ENCODE measurements at regions not wholly inside any gene's neighbourhood (a gene's known extent, or its start where the extent isn't known, plus 50 kb on each side); places are given as distances from the start of the nearest gene placed in this dataset.

- no peak for TF ChIP-seq TAF1 (CRISPR knock-in tag; IDR thresholded peaks at IDR 0.05)
- no peak for TF ChIP-seq ONECUT2 (CRISPR knock-in tag; IDR thresholded peaks at IDR 0.05)
- no peak for TF ChIP-seq PAF1 (CRISPR knock-in tag; IDR thresholded peaks at IDR 0.05)
- TF ChIP-seq TCF7 (IDR thresholded peaks at IDR 0.05; ENCODE audit: low read depth), result no peak
- no peak for TF ChIP-seq CENPX (CRISPR knock-in tag; IDR thresholded peaks at IDR 0.05)
- TF ChIP-seq USF2 (IDR thresholded peaks at IDR 0.05; ENCODE audit: low read depth, low read length), result no peak
- no peak for TF ChIP-seq USF2 (CRISPR knock-in tag; IDR thresholded peaks at IDR 0.05; ENCODE audit: borderline replicate concordance)
- TF ChIP-seq ARNT (IDR thresholded peaks at IDR 0.05), result no peak
- TF ChIP-seq WIZ (CRISPR knock-in tag; IDR thresholded peaks at IDR 0.05), result no peak
- no peak for TF ChIP-seq ATRX (CRISPR knock-in tag; IDR thresholded peaks at IDR 0.05; ENCODE audit: borderline replicate concordance)
- no peak for TF ChIP-seq ZNF83 (CRISPR knock-in tag; IDR thresholded peaks at IDR 0.05; ENCODE audit: borderline replicate concordance)
- no peak for TF ChIP-seq YY1 (IDR thresholded peaks at IDR 0.05; ENCODE audit: insufficient read depth, insufficient replicate concordance, low read depth, low read length)
Measured at GRCh38 chr1:118262865-118263264, 77.8 kb upstream of the SPAG17 start.
